CD14-positive monocyte (primary cell): ENCODE measurements at regions not wholly inside any gene's neighbourhood (a gene's known extent, or its start where the extent isn't known, plus 50 kb on each side); places are given as distances from the start of the nearest gene placed in this dataset.

Source experiments
- DNase-seq, 3 donors: peaks; one replicate each; pipeline ENCODE4 v3.0.0-alpha.2; 2011 to 2022
- H2AFZ ChIP-seq: 2 replicates; pipeline ENCODE4 v1.6.0; 2012; ENCODE audit warnings: mild to moderate bottlenecking, low read depth, low read length, inconsistent platforms; ENCODE audit not compliant: insufficient read depth, poor library complexity, severe bottlenecking
- H3K27ac ChIP-seq, 2 donors: 1 replicate in 1 of 2; 2 replicates in 1 of 2; pipeline ENCODE4 v1.5.1; 2012 to 2013; ENCODE audit warnings: low read length in 2 of 2, control low read depth in 1 of 2, inconsistent platforms in 1 of 2, low read depth in 1 of 2, mild to moderate bottlenecking in 1 of 2
- H3K27me3 ChIP-seq, 2 donors: one replicate each; pipeline versions ENCODE4 v1.6.0 to v1.6.1; 2011 to 2013; ENCODE audit warnings: low read length in 2 of 2; ENCODE audit not compliant: control insufficient read depth in 2 of 2, insufficient read depth in 2 of 2
- H3K36me3 ChIP-seq, 2 donors: replicated peaks in 1 of 2; 1 replicate in 1 of 2; 2 replicates in 1 of 2; pipeline versions ENCODE4 v1.5.1 to v1.6.1; 2012 to 2013; ENCODE audit warnings: low read length in 2 of 2, control low read depth in 1 of 2, inconsistent platforms in 1 of 2, mild to moderate bottlenecking in 1 of 2; ENCODE audit not compliant: insufficient read depth in 2 of 2, control insufficient read depth in 1 of 2
- H3K4me1 ChIP-seq, 2 donors: 1 replicate in 1 of 2; 2 replicates in 1 of 2; pipeline versions ENCODE4 v1.5.1 to v1.6.1; 2012 to 2013; ENCODE audit warnings: low read length in 2 of 2, control low read depth in 1 of 2, inconsistent platforms in 1 of 2, mild to moderate bottlenecking in 1 of 2, moderate library complexity in 1 of 2; ENCODE audit not compliant: insufficient read depth in 2 of 2, control insufficient read depth in 1 of 2
- H3K4me2 ChIP-seq: replicated peaks from 2 replicates; pipeline ENCODE3; 2012; ENCODE audit warnings: low read length, moderate library complexity, mild to moderate bottlenecking; ENCODE audit not compliant: poor library complexity, severe bottlenecking; ENCODE audit errors: extremely low read depth
- H3K4me3 ChIP-seq, 3 experiments: fragments of 200-600 bp in 1 of 3; sonication (generic) in 1 of 3; replicated peaks in 1 of 3; 1 replicate in 2 of 3; 2 replicates in 1 of 3; pipeline ENCODE4 v1.5.1; 2011 to 2013; ENCODE audit warnings: low read length in 3 of 3, mild to moderate bottlenecking in 3 of 3, control low read depth in 2 of 3, low read depth in 2 of 3, inconsistent platforms in 1 of 3, moderate library complexity in 1 of 3
- H3K79me2 ChIP-seq: 2 replicates; pipeline ENCODE4 v1.6.0; 2012; ENCODE audit warnings: mild to moderate bottlenecking, control low read depth, inconsistent platforms, low read length, moderate library complexity; ENCODE audit not compliant: insufficient read depth
- H3K9ac ChIP-seq: 2 replicates; pipeline ENCODE4 v1.6.0; 2017; ENCODE audit warnings: low read length, mild to moderate bottlenecking; ENCODE audit not compliant: insufficient read depth, poor library complexity, severe bottlenecking
- H3K9me3 ChIP-seq, 2 donors: replicated peaks in 1 of 2; 1 replicate in 1 of 2; 2 replicates in 1 of 2; pipeline versions ENCODE4 v1.5.1 to v1.6.1; 2012 to 2013; ENCODE audit warnings: low read length in 2 of 2, control low read depth in 1 of 2; ENCODE audit not compliant: control insufficient read depth in 1 of 2, insufficient read depth in 1 of 2
- H4K20me1 ChIP-seq: 2 replicates; pipeline ENCODE4 v1.6.0; 2012; ENCODE audit warnings: mild to moderate bottlenecking, low read length, control low read depth, moderate library complexity; ENCODE audit not compliant: insufficient read depth
- H3K27ac Mint-ChIP-seq, 7 donors: one replicate each; pipeline ENCODE4 v1.8.0; 2020; ENCODE audit warnings: mild to moderate bottlenecking in 7 of 7, mixed read lengths in 7 of 7, moderate library complexity in 6 of 7, inconsistent platforms in 2 of 7
- H3K27me3 Mint-ChIP-seq, 3 donors: one replicate each; pipeline ENCODE4 v1.8.0; 2021 to 2022; ENCODE audit warnings: low read depth in 3 of 3, mild to moderate bottlenecking in 3 of 3, mixed read lengths in 3 of 3, moderate library complexity in 3 of 3, inconsistent platforms in 1 of 3
- H3K36me3 Mint-ChIP-seq, 2 donors: one replicate each; pipeline ENCODE4 v1.8.0; 2020; ENCODE audit warnings: mixed read lengths in 2 of 2, inconsistent platforms in 1 of 2, mild to moderate bottlenecking in 1 of 2
- H3K4me1 Mint-ChIP-seq: one replicate; pipeline ENCODE4 v1.8.0; 2020; ENCODE audit warnings: mild to moderate bottlenecking, mixed read lengths
- H3K4me3 Mint-ChIP-seq, 2 donors: one replicate each; pipeline ENCODE4 v1.8.0; 2020; ENCODE audit warnings: mild to moderate bottlenecking in 2 of 2, mixed read lengths in 2 of 2, moderate library complexity in 1 of 2
- H3K9me3 Mint-ChIP-seq, 7 donors: one replicate each; pipeline ENCODE4 v1.8.0; 2020 to 2022; ENCODE audit warnings: mixed read lengths in 7 of 7, mild to moderate bottlenecking in 6 of 7, moderate library complexity in 6 of 7, inconsistent platforms in 2 of 7
- CTCF ChIP-seq: fragments of 200-600 bp; IDR thresholded peaks from one replicate; pipeline ENCODE4 v1.8.0; 2022; ENCODE audit warnings: antibody characterized with exemption, mild to moderate bottlenecking
- WGBS: methylation state at CpG from one replicate; pipeline ENCODE4 v1.1.5; 2013; ENCODE audit warnings: missing lambda C conversion rate; ENCODE audit not compliant: insufficient coverage; 5-methylcytosine and 5-hydroxymethylcytosine counted together
- intact Hi-C, 2 donors: fragments of 100-400 bp; cut with micrococcal nuclease; formaldehyde crosslinking; loops; one replicate each; pipeline versions ENCODE4 v1.15.0 to v1.15.1; 2023

DNA sequence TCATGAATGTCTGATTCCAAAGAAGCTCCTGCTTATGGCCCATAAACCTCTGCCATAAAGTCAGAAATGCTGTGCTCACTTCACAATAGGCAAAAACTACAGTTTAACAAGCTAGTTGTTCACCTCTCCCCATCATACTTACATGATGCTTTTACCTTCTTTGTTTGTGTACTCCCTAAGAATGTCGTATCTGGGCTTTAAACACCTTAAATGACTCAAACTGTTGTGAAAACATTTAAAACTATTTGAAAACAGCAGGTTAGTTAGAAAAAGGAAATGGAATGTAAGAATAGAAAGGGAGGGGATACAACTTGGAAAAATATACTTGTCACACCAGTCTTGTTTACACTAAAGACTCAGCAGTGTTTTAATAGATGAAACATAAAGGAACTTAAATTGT is 128.2 kb upstream of the AGR3 start:
- Histone ChIP-seq H2AFZ (peak overlapping the region; percentile 19), H3K27ac (peak overlapping the region in 1 of 2 donors; percentile 95), H3K36me3 (no peaks in the 10 kb centered on the region), H3K9ac (peak overlapping the region; percentile 58), H3K27me3 (no peaks in the 10 kb centered on the region), H3K4me1 (peaks cover 28 to 45% of the 10 kb centered on the region in 2 donors), H3K79me2 (no peaks in the 10 kb centered on the region), H3K4me3 (no peak overlapping the region), H3K9me3 (no peaks in the 10 kb centered on the region), H4K20me1 (no peaks in the 10 kb centered on the region), H3K4me2 (peak overlapping the region; percentile 58)
- Mint-ChIP-seq H3K4me3 (peak overlapping the region in 1 of 2 donors; percentile 26), H3K36me3 (peaks cover 0 to 2% of the 10 kb centered on the region in 2 donors), H3K4me1 (peaks cover 45% of the 10 kb centered on the region), H3K27ac (peak overlapping the region; percentile 95 to 98 (median 97)), H3K27me3 (peaks cover 0 to 3% (median 0%) of the 10 kb centered on the region in 3 donors), H3K9me3 (peaks cover 0 to 4% (median 0%) of the 10 kb centered on the region in 7 donors)
- DNase-seq = peak in 2 of 3 donors; percentile 13 to 50
- no peak for TF ChIP-seq CTCF
- intact Hi-C loops = no loop called here
- no CpG with 5 or more reads among the region's 1 CpG for WGBS

- H4K20me1 ChIP-seq = no peaks in the 10 kb centered on the region
- no peak overlapping the region for H3K4me3 ChIP-seq
- Mint-ChIP-seq H3K27me3 (peaks cover 0 to 3% (median 0%) of the 10 kb centered on the region in 3 donors), H3K9me3 (peaks cover 0 to 2% (median 0%) of the 10 kb centered on the region in 7 donors), H3K27ac (peak overlapping the region; percentile 88 to 98 (median 97)), H3K36me3 (peaks cover 0 to 2% of the 10 kb centered on the region in 2 donors), H3K4me1 (peaks cover 36% of the 10 kb centered on the region), H3K4me3 (peak overlapping the region in 1 of 2 donors; percentile 23)
- DNase-seq = peak in 2 of 3 donors; percentile 30 to 57
- peak overlapping the region; percentile 14 for H3K4me2 ChIP-seq
- intact Hi-C loops = no loop called here
- H3K27ac ChIP-seq = peak overlapping the region; percentile 11 to 95
- peak overlapping the region; percentile 29 for H2AFZ ChIP-seq
- TF ChIP-seq CTCF = no peak
- no peaks in the 10 kb centered on the region for H3K9me3 ChIP-seq
- no peaks in the 10 kb centered on the region for H3K36me3 ChIP-seq
- no CpG with 5 or more reads among the region's 2 CpGs for WGBS
- H3K79me2 ChIP-seq = no peaks in the 10 kb centered on the region
- no peaks in the 10 kb centered on the region for H3K27me3 ChIP-seq
- H3K4me1 ChIP-seq = peaks cover 21 to 37% of the 10 kb centered on the region in 2 donors
- no peak overlapping the region for H3K9ac ChIP-seq
Measured at GRCh38 chr7:17010637-17011300, 129.0 kb upstream of the AGR3 start.
